PC-9 (cell line): ENCODE measurements at regions not wholly inside any gene's neighbourhood (a gene's known extent, or its start where the extent isn't known, plus 50 kb on each side); places are given as distances from the start of the nearest gene placed in this dataset.

Experiments
- BruUV-seq: library from RNA; stranded (reverse); fragments of 400-500 nt; replicated peaks from 2 replicates; lab custom pipeline; 2021; lab: Mats Ljungman, UMichigan
- CTCF ChIA-PET: fragments of 300-600 bp; sonication (Branson Sonifier 250); formaldehyde crosslinking; loops from one replicate; lab custom pipeline; 2022; ENCODE audit warnings: antibody characterized with exemption; lab: Charles Lee
- POLR2A ChIA-PET: fragments of 300-600 bp; sonication (Branson Sonifier 250); formaldehyde crosslinking; loops from one replicate; lab custom pipeline; 2022; ENCODE audit warnings: antibody characterized with exemption; ENCODE audit not compliant: unreplicated experiment; lab: Charles Lee
- DNase-seq, 2 experiments: peaks; one replicate each; pipeline versions ENCODE4 v3.0.0 to v3.0.0-alpha.2; 2015 to 2022; ENCODE audit warnings: mixed read lengths in 1 of 2
- H2AFZ ChIP-seq: fragments of 200-600 bp; sonication (generic); 2 replicates; pipeline ENCODE4 v1.8.1; 2017; ENCODE audit warnings: antibody characterized with exemption
- H3F3A ChIP-seq: fragments of 200-600 bp; sonication (generic); 2 replicates; pipeline ENCODE4 v1.8.1; 2017; ENCODE audit warnings: antibody characterized with exemption, mild to moderate bottlenecking, low read depth; ENCODE audit not compliant: insufficient read depth
- H3K27ac ChIP-seq: fragments of 200-600 bp; sonication (generic); 2 replicates; pipeline ENCODE4 v1.6.1; 2016; ENCODE audit warnings: mixed run types
- H3K27me3 ChIP-seq: fragments of 200-600 bp; sonication (generic); 2 replicates; pipeline ENCODE4 v1.6.1; 2016; ENCODE audit warnings: low read depth, mixed run types; ENCODE audit not compliant: insufficient read depth
- H3K36me3 ChIP-seq: fragments of 200-600 bp; sonication (generic); 2 replicates; pipeline ENCODE4 v1.6.1; 2016; ENCODE audit warnings: low read depth, mixed run types
- H3K4me1 ChIP-seq: fragments of 200-600 bp; sonication (generic); replicated peaks from 2 replicates; pipeline ENCODE4 v1.6.1; 2016; ENCODE audit warnings: mixed run types; ENCODE audit not compliant: insufficient read depth
- H3K4me2 ChIP-seq: fragments of 200-600 bp; sonication (generic); 2 replicates; pipeline ENCODE4 v1.6.1; 2017; ENCODE audit warnings: mixed run types
- H3K4me3 ChIP-seq: fragments of 200-600 bp; sonication (generic); 2 replicates; pipeline ENCODE4 v1.6.1; 2016; ENCODE audit warnings: mixed run types
- H3K79me2 ChIP-seq: fragments of 200-600 bp; sonication (generic); 2 replicates; pipeline ENCODE4 v1.6.1; 2017; ENCODE audit warnings: low read depth, mixed run types
- H3K9me2 ChIP-seq: fragments of 200-600 bp; sonication (generic); 2 replicates; pipeline ENCODE4 v1.8.1; 2017; ENCODE audit warnings: mild to moderate bottlenecking; ENCODE audit not compliant: insufficient read depth
- H3K9me3 ChIP-seq: fragments of 200-600 bp; sonication (generic); 2 replicates; pipeline ENCODE4 v1.8.1; 2016; ENCODE audit warnings: low read depth; ENCODE audit not compliant: insufficient read depth
- H4K20me1 ChIP-seq: fragments of 200-600 bp; sonication (generic); 2 replicates; pipeline ENCODE4 v1.8.1; 2017; ENCODE audit not compliant: insufficient read depth
- CTCF ChIP-seq: fragments of 200-600 bp; sonication (generic); conservative IDR thresholded peaks from 2 replicates; pipeline ENCODE4 v1.6.1; 2017; ENCODE audit warnings: mixed run types, antibody characterized with exemption, mild to moderate bottlenecking, moderate library complexity
- EZH2 ChIP-seq: fragments of 200-600 bp; sonication (generic); IDR thresholded peaks from 2 replicates; pipeline ENCODE4 v1.8.0; 2017; ENCODE audit warnings: antibody characterized with exemption, low read depth
- intact Hi-C: fragments of 100-400 bp; cut with micrococcal nuclease; formaldehyde crosslinking; loops from one replicate; pipeline ENCODE4 v1.10.0; 2022; ENCODE audit not compliant: unreplicated experiment

GRCh38 chr3:65177960-65178376, 490.2 kb upstream of the ADAMTS9 start:
- DNase-seq = no peak
- H3K9me3 ChIP-seq = no peaks in the 10 kb centered on the region
- H3K79me2 ChIP-seq = no peaks in the 10 kb centered on the region
- TF ChIP-seq EZH2 (no peak), CTCF (no peak)
- H4K20me1 ChIP-seq = no peaks in the 10 kb centered on the region
- H3K4me1 ChIP-seq = no peaks in the 10 kb centered on the region
- ChIA-PET POLR2A (no interaction called here), CTCF (no interaction called here)
- H3K4me2 ChIP-seq = no peak overlapping the region
- intact Hi-C loops = loop anchor here (10.0 kb wide), 1 partner anchor 493 kb away; the partner anchor contains the start of gene ADAMTS9
- no peak overlapping the region for H3K4me3 ChIP-seq
- H3K36me3 ChIP-seq = no peaks in the 10 kb centered on the region
- H2AFZ ChIP-seq = no peak overlapping the region
- BruUV-seq = no TSS peak
- H3F3A ChIP-seq = no peaks in the 10 kb centered on the region
- H3K27me3 ChIP-seq = no peaks in the 10 kb centered on the region
- no peak overlapping the region for H3K27ac ChIP-seq
- no peaks in the 10 kb centered on the region for H3K9me2 ChIP-seq

- no peak for DNase-seq
- H3K36me3 ChIP-seq = no peaks in the 10 kb centered on the region
- H3K4me1 ChIP-seq = no peaks in the 10 kb centered on the region
- H2AFZ ChIP-seq = no peak overlapping the region
- H3K9me3 ChIP-seq = no peaks in the 10 kb centered on the region
- CTCF ChIA-PET = no interaction called here
- H3K4me3 ChIP-seq = no peak overlapping the region
- no peaks in the 10 kb centered on the region for H4K20me1 ChIP-seq
- no peak for TF ChIP-seq CTCF
- no peak for TF ChIP-seq EZH2
- no peaks in the 10 kb centered on the region for H3K79me2 ChIP-seq
- no peak overlapping the region for H3K27ac ChIP-seq
- H3F3A ChIP-seq = no peaks in the 10 kb centered on the region
- POLR2A ChIA-PET = no interaction called here
- H3K9me2 ChIP-seq = no peaks in the 10 kb centered on the region
- BruUV-seq = no TSS peak
- no peak overlapping the region for H3K4me2 ChIP-seq
- intact Hi-C loops = loop anchor here (5.0 to 10.0 kb wide), 2 partner anchors 490 to 642 kb away; partner anchors contain the start of gene ADAMTS9
- H3K27me3 ChIP-seq = no peaks in the 10 kb centered on the region
Observed at GRCh38 chr3:65174713-65175112, 486.9 kb upstream of the ADAMTS9 start.

DNA sequence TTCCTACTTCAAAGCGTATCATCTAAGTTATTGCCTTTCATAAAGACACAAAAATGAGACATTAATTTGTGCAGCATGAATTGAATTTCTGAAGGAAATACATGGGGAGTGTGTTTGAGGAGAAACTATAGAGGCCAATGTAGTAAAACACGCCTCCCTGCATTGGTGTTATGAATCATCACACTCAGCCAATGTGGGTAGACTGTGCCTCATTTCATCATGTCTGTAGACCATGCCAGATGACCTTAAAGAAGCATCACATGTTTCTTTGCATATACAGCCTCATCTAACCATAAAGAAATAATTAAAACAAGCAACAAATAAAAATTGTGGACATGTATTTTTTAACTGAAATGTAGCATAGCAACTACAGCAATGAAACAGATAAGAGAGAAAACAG, 486.0 kb upstream of the ADAMTS9 start:
- H3K27me3 ChIP-seq = no peaks in the 10 kb centered on the region
- ChIA-PET CTCF (no interaction called here), POLR2A (no interaction called here)
- H3K27ac ChIP-seq = no peak overlapping the region
- no TSS peak for BruUV-seq
- DNase-seq = no peak
- no peaks in the 10 kb centered on the region for H3K9me2 ChIP-seq
- H4K20me1 ChIP-seq = no peaks in the 10 kb centered on the region
- no peaks in the 10 kb centered on the region for H3K4me1 ChIP-seq
- intact Hi-C loops = loop anchor here (5.0 to 10.0 kb wide), 2 partner anchors 489 to 642 kb away; partner anchors contain the start of gene ADAMTS9
- TF ChIP-seq CTCF (no peak), EZH2 (no peak)
- H3K36me3 ChIP-seq = no peaks in the 10 kb centered on the region
- no peak overlapping the region for H2AFZ ChIP-seq
- no peaks in the 10 kb centered on the region for H3K79me2 ChIP-seq
- H3F3A ChIP-seq = no peaks in the 10 kb centered on the region
- no peak overlapping the region for H3K4me3 ChIP-seq
- H3K9me3 ChIP-seq = no peaks in the 10 kb centered on the region
- H3K4me2 ChIP-seq = no peak overlapping the region
